ENCODE measurements at regions not wholly inside any gene's neighbourhood (a gene's known extent, or its start where the extent isn't known, plus 50 kb on each side); places are given as distances from the start of the nearest gene placed in this dataset.
"Not testable (repeated sequence)": the region's sequence is repeated elsewhere in the genome, so short reads cannot be mapped to it uniquely, and the experiment has no call there.

GRCh38 chr12:38016602-38017001, 300.0 kb upstream of the ALG10B start:
- DNase-seq: no peak

GRCh38 chr12:38025916-38026315, 290.7 kb upstream of the ALG10B start:
- DNase-seq: no peak

- DNase-seq: no peak
Measured at GRCh38 chr12:38053113-38053512, 263.5 kb upstream of the ALG10B start.

GRCh38 chr12:38053655-38054464, 262.7 kb upstream of the ALG10B start:
- DNase-seq: no peak

GRCh38 chr12:38056701-38057689, 259.6 kb upstream of the ALG10B start:
- DNase-seq: no peak

- no peak for DNase-seq
Measured at GRCh38 chr12:38099686-38100085, 216.9 kb upstream of the ALG10B start.

GRCh38 chr12:38101753-38102152, 214.8 kb upstream of the ALG10B start:
- DNase-seq: no peak

GRCh38 chr12:38102197-38102596, 214.4 kb upstream of the ALG10B start:
- no peak for DNase-seq

GRCh38 chr12:38110026-38110699, 206.4 kb upstream of the ALG10B start:
- DNase-seq: no peak

GRCh38 chr12:38113991-38114390, 202.6 kb upstream of the ALG10B start:
- no peak for DNase-seq

- DNase-seq: no peak
Measured at GRCh38 chr12:38116968-38117367, 199.6 kb upstream of the ALG10B start.

- DNase-seq: no peak
Measured at GRCh38 chr12:38118632-38119031, 197.9 kb upstream of the ALG10B start.

GRCh38 chr12:38120438-38120837, 196.1 kb upstream of the ALG10B start:
- no peak for DNase-seq

- DNase-seq: not testable (repeated sequence)
Measured at GRCh38 chr12:38123028-38123427, 193.5 kb upstream of the ALG10B start.

- no peak for DNase-seq
Measured at GRCh38 chr12:38123566-38124246, 192.9 kb upstream of the ALG10B start.

- DNase-seq: no peak
Measured at GRCh38 chr12:38124247-38125012, 192.1 kb upstream of the ALG10B start.

- no peak for DNase-seq
Measured at GRCh38 chr12:38132139-38132538, 184.4 kb upstream of the ALG10B start.

- no peak for DNase-seq
Measured at GRCh38 chr12:38137287-38137686, 179.3 kb upstream of the ALG10B start.

GRCh38 chr12:38137716-38138115, 178.9 kb upstream of the ALG10B start:
- DNase-seq: no peak

GRCh38 chr12:38138225-38139221, 178.1 kb upstream of the ALG10B start:
- peak; percentile 16 to 74 (median 36) for DNase-seq

Measured in stimulated activated naive CD4-positive, alpha-beta T cell (primary cell).